GM12872 (cell line): ENCODE measurements at regions not wholly inside any gene's neighbourhood (a gene's known extent, or its start where the extent isn't known, plus 50 kb on each side); places are given as distances from the start of the nearest gene placed in this dataset.

ENCODE experiments used
- TF ChIP-seq, protein P1 (sequence below): IDR thresholded peaks from 3 replicates; pipeline ENCODE4 v1.5.1; 2011; ENCODE audit warnings: low read depth, mild to moderate bottlenecking, low read length, moderate library complexity; ENCODE audit not compliant: insufficient read depth

DNA sequence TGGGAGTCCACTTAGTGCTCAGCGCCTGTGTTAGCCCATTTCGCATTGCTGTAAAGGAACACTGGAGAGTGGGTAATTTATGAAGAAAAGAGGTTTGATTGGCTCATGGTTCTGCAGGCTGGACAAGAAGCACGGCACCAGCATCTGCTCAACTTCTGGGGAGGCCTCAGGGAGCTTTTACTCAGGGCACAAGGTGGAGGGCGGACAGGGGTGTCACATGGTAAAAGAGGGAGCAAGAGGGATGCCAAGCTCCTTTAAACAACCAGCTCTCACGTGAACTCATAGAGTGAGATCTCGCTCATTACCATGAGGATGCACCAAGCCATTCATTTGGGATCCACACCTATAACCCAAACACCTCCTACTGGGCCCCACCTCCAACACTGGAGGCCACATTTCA is 181.4 kb upstream of the TLE3 start:
- TF ChIP-seq, protein P1, sequence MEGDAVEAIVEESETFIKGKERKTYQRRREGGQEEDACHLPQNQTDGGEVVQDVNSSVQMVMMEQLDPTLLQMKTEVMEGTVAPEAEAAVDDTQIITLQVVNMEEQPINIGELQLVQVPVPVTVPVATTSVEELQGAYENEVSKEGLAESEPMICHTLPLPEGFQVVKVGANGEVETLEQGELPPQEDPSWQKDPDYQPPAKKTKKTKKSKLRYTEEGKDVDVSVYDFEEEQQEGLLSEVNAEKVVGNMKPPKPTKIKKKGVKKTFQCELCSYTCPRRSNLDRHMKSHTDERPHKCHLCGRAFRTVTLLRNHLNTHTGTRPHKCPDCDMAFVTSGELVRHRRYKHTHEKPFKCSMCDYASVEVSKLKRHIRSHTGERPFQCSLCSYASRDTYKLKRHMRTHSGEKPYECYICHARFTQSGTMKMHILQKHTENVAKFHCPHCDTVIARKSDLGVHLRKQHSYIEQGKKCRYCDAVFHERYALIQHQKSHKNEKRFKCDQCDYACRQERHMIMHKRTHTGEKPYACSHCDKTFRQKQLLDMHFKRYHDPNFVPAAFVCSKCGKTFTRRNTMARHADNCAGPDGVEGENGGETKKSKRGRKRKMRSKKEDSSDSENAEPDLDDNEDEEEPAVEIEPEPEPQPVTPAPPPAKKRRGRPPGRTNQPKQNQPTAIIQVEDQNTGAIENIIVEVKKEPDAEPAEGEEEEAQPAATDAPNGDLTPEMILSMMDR = no peak

DNA sequence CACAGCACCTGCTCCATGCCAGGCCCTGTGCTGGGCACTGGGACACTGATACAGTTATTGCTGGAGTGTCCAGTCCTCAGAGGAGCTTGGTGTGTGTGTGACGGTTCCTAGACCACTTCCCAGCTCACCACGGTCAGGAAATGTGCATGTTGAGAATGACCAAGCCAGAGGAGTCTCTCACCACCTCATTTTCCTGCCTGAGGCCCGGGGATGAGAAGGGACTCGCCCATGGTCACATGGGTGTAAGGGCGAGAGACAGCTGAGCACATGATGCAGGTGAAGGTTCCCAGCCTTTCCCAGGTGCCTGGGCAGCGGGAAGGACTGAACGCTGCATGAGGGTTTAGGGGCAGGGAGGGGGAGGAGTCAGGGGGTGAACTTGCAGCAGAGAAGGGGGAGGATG is 180.9 kb upstream of the TLE3 start:
- TF ChIP-seq, protein P1 = no peak

DNA sequence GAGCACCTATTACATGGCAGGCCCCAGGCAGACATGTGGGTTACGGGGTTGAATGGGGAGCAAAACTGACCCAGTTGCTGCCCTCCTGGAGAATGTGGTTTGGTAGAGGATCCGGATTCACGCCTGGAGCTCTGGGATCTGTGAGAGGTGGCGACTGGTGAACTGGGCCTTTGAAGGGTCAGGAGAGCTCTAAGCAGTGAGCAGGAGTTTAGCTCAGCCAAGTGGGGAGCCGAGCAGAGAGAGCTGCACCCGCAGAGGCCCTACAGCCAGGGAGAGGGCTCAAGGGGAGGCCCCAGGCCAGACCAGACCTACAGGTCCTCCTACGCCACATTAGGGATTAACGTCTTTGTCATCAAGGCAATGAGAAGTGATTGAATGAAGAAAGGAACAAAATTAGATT is 179.8 kb upstream of the TLE3 start:
- TF ChIP-seq, protein P1 = no peak

DNA sequence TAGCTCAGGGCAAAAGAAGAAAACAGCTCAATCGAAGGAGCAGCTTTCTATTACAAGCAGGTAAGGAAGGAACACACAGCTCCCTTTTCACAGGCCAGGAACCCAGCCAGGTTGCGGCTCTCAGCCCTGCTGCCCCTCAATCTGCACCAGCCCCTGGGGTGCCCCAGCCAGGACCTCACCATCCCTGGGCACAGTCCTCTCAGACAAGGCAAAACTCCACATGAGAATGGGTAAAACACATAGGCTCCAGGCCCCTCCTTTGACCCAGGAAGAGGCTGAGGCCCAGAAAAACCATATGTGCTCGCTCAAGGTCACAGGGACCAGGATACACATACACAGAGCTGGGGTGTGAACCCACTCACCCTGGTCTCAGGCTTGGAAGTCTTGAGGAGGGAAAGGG is 178.7 kb upstream of the TLE3 start:
- TF ChIP-seq, protein P1 = no peak

DNA sequence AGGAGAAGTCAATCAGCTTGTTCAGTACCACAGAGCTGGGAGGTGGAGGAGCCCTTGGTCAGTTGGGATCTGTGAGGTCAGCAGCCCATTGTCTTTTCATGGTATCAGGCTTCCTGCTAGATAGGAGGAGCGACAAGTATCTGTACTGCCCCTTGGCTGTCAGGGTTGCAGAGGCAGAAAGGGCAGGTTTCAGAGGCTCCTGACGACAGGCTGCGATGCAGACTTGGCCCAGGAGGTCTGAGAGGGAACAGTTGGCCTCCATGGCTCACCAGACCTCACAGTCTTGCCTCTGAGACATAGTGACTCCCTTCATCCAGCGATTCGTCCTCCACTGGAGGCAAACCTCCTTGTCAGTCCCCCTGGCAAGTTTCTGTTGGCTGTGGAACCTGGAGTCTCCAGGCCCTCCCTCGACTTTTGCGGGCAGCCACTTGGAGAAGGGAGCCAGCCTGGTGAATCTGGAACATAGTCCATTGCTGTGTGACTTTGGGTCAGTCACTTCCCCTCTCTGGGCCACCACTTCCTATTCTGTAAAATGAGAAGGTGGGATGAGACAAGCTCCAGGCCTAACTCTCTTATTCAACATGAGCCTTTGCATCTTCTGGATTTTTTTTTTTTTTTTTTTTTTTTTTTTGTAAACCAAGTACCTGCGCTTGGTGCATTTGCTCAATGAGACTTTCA is 177.9 kb upstream of the TLE3 start:
- TF ChIP-seq, protein P1 = no peak

DNA sequence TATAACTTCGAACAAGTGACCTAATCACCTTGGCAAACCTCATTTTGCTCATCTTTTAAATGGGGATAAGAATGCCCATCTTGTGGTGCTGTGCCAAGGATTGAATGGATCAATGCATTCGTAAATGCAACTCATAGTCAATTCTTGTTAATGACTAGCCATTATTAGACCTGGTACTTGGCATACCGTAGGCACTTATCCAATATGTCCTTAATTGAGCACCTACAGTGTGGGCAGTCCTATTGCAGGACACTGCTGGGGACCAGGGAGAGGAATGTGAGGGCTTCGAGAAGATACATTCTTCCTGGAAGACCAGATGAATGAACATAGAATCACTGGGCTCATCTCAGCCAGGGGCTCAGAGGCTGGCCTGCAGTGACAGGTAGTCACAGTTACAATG is 177.2 kb upstream of the TLE3 start:
- TF ChIP-seq, protein P1 = no peak

DNA sequence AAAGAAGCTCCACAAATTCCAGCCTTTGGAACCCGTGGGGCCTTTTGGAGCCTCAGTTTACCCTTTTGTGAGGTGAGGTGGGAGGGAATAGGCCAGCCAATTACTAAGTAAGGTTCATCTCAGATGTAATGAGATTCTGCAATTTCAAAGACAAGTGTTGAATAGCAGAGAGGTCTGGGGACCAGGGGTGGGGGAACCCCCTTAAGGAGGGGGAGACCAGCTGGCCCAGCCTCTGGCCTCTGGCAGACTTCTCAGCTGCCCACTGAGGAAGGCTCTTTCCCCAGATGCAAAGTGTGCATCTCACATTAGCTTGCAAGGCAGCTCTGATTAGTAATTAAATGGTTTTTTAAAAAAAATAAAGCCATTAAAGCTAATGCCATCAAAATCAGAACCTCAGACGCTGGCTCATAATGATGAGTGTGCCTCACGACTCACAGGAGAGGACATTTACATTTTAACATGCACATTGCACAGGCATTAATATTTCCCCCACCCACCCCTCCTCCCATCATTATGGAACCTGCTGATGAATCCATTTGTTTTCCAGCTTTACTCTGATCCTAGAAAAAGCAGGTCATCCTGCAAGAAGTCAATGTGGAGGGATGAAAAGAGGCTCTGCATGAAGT is 176.7 kb upstream of the TLE3 start:
- TF ChIP-seq, protein P1 = no peak
